HG03558 (cell line): ENCODE measurements at regions not wholly inside any gene's neighbourhood (a gene's known extent, or its start where the extent isn't known, plus 50 kb on each side); places are given as distances from the start of the nearest gene placed in this dataset.
"Not testable (repeated sequence)": the region's sequence is repeated elsewhere in the genome, so short reads cannot be mapped to it uniquely, and the experiment has no call there.

Experiments
- ATAC-seq: cut with Tn5 transposase; IDR thresholded peaks from one replicate; pipeline ENCODE4 v1.9.1; 2021; ENCODE audit warnings: moderate number of reproducible peaks; ENCODE audit not compliant: unreplicated experiment; ENCODE audit errors: extremely low read depth

GRCh38 chr18:53843113-53843760 lies 381.2 kb downstream of the MBD2 start:
- no peak for ATAC-seq

GRCh38 chr18:53838746-53839145 lies 385.7 kb downstream of the MBD2 start:
- ATAC-seq, result no peak

GRCh38 chr18:53821141-53821540 lies 403.3 kb downstream of the MBD2 start:
- not testable (repeated sequence) for ATAC-seq

- ATAC-seq, result no peak
Observed at GRCh38 chr18:53819671-53820070, 404.8 kb downstream of the MBD2 start.

GRCh38 chr18:53819174-53819573 lies 405.3 kb downstream of the MBD2 start:
- ATAC-seq, result no peak

- ATAC-seq, result no peak
Observed at GRCh38 chr18:53817976-53818950, 406.2 kb downstream of the MBD2 start.

GRCh38 chr18:53800171-53800570 lies 424.3 kb downstream of the MBD2 start:
- no peak for ATAC-seq

- no peak for ATAC-seq
Observed at GRCh38 chr18:53799134-53799533, 425.3 kb downstream of the MBD2 start.

- no peak for ATAC-seq
Observed at GRCh38 chr18:53798516-53798915, 426.0 kb downstream of the MBD2 start.

- no peak for ATAC-seq
Observed at GRCh38 chr18:53797998-53798495, 426.4 kb downstream of the MBD2 start.

GRCh38 chr18:53796040-53796729 lies 428.3 kb downstream of the MBD2 start:
- peak; percentile 90 for ATAC-seq

- peak; percentile 23 for ATAC-seq
Observed at GRCh38 chr18:53795610-53796009, 428.9 kb downstream of the MBD2 start.

- ATAC-seq, result no peak
Observed at GRCh38 chr18:53795061-53795460, 429.4 kb downstream of the MBD2 start.

GRCh38 chr18:53792762-53793161 lies 431.7 kb downstream of the MBD2 start:
- ATAC-seq, result no peak

- ATAC-seq, result no peak
Observed at GRCh38 chr18:53790786-53791185, 433.7 kb downstream of the MBD2 start.

- no peak for ATAC-seq
Observed at GRCh38 chr18:53789376-53790247, 434.9 kb downstream of the MBD2 start.

- no peak for ATAC-seq
Observed at GRCh38 chr18:53785811-53786210, 438.7 kb downstream of the MBD2 start.

- ATAC-seq, result no peak
Observed at GRCh38 chr18:53784253-53784652, 440.2 kb downstream of the MBD2 start.

GRCh38 chr18:53780666-53781065 lies 443.8 kb downstream of the MBD2 start:
- no peak for ATAC-seq

GRCh38 chr18:53772293-53772692 lies 452.2 kb downstream of the MBD2 start:
- ATAC-seq, result no peak
